Breast epithelium (tissue), 3 donors: ENCODE measurements at regions not wholly inside any gene's neighbourhood (a gene's known extent, or its start where the extent isn't known, plus 50 kb on each side); places are given as distances from the start of the nearest gene placed in this dataset.

ENCODE experiments used
- POLR2A ChIP-seq: fragments of 450-650 bp; IDR thresholded peaks from one replicate; pipeline ENCODE4 v1.6.1; 2016; ENCODE audit warnings: antibody characterized with exemption, mild to moderate bottlenecking, moderate library complexity
- TF ChIP-seq, protein P1 (sequence below), 3 donors: fragments of 450-650 bp; IDR thresholded peaks; one replicate each; pipeline ENCODE4 v1.5.1; 2016 to 2017; ENCODE audit warnings: antibody characterized with exemption in 3 of 3, mild to moderate bottlenecking in 3 of 3, moderate library complexity in 3 of 3

DNA sequence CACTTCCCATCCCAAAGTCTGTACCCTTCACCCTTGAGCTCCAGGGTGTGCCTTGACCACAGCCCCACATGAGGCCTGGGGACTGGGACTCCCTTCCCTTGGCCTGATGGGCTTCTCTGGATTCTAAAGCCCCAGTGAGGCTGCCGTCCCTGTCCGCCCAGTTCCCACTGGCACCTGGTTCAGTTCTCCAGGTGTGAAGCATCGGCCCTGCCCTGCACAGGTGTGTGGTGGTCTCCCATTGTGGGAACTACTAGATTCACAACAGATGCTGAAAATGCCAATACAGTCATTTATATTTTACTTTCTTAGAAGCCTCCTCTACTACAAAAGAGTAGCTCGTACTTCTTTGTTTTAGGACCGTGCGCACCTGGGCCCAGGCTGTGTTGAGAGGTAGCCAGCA, 72.8 kb downstream of the TTLL2 start:
- TF ChIP-seq, protein P1, sequence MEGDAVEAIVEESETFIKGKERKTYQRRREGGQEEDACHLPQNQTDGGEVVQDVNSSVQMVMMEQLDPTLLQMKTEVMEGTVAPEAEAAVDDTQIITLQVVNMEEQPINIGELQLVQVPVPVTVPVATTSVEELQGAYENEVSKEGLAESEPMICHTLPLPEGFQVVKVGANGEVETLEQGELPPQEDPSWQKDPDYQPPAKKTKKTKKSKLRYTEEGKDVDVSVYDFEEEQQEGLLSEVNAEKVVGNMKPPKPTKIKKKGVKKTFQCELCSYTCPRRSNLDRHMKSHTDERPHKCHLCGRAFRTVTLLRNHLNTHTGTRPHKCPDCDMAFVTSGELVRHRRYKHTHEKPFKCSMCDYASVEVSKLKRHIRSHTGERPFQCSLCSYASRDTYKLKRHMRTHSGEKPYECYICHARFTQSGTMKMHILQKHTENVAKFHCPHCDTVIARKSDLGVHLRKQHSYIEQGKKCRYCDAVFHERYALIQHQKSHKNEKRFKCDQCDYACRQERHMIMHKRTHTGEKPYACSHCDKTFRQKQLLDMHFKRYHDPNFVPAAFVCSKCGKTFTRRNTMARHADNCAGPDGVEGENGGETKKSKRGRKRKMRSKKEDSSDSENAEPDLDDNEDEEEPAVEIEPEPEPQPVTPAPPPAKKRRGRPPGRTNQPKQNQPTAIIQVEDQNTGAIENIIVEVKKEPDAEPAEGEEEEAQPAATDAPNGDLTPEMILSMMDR (IDR thresholded peaks at IDR 0.05): no peak
- no peak for TF ChIP-seq POLR2A
